Left lung (tissue), 4 donors: ENCODE measurements at regions not wholly inside any gene's neighbourhood (a gene's known extent, or its start where the extent isn't known, plus 50 kb on each side); places are given as distances from the start of the nearest gene placed in this dataset.

Experiments
- ATAC-seq: fragments of 200-7000 bp; cut with Tn5 transposase; one replicate; pipeline ENCODE4 v1.9.1; 2020; ENCODE audit warnings: moderate library complexity
- DNase-seq, 4 donors: peaks; one replicate each; pipeline ENCODE4 v3.0.0-alpha.2; 2013 to 2020
- H3K27ac ChIP-seq, 2 donors: fragments of 200-600 bp; sonication (generic) in 1 of 2; one replicate each; pipeline versions ENCODE4 v1.5.0 to v1.8.0; 2020 to 2021
- H3K27me3 ChIP-seq, 2 donors: fragments of 200-600 bp; sonication (generic) in 1 of 2; one replicate each; pipeline versions ENCODE4 v1.5.0 to v1.8.0; 2020 to 2021
- H3K36me3 ChIP-seq, 2 donors: fragments of 200-600 bp; sonication (generic) in 1 of 2; one replicate each; pipeline versions ENCODE4 v1.5.0 to v1.8.0; 2020 to 2021
- H3K4me1 ChIP-seq, 2 donors: fragments of 200-600 bp; one replicate each; pipeline ENCODE4 v1.8.0; 2021
- H3K4me3 ChIP-seq, 2 donors: fragments of 200-600 bp; sonication (generic) in 1 of 2; one replicate each; pipeline versions ENCODE4 v1.5.0 to v1.8.0; 2020 to 2021; ENCODE audit warnings: mild to moderate bottlenecking in 1 of 2
- H3K9me3 ChIP-seq, 2 donors: fragments of 200-600 bp; sonication (generic) in 1 of 2; one replicate each; pipeline versions ENCODE4 v1.5.0 to v1.8.0; 2020 to 2021
- CTCF ChIP-seq, 2 donors: fragments of 200-600 bp; sonication (generic) in 1 of 2; IDR thresholded peaks; one replicate each; pipeline versions ENCODE4 v1.5.0 to v1.8.0; 2021; ENCODE audit warnings: antibody characterized with exemption in 2 of 2
- intact Hi-C, 2 donors: fragments of 100-400 bp; cut with DNase I; formaldehyde crosslinking; loops; one replicate each; pipeline versions ENCODE4 v1.11.2 to v1.14.2; 2022
- donor health status: DM: no; HTN: yes; CAD: no.
- donor health status: DM: no; HTN: no; CAD: no.

GRCh38 chr4:14903321-14903720 lies 99.0 kb upstream of the CPEB2 start:
- ATAC-seq: no peak
- no peak overlapping the region for H3K27ac ChIP-seq
- no peak overlapping the region for H3K4me3 ChIP-seq
- no peaks in the 10 kb centered on the region for H3K27me3 ChIP-seq
- no peaks in the 10 kb centered on the region for H3K9me3 ChIP-seq
- DNase-seq: no peak
- H3K36me3 ChIP-seq: no peaks in the 10 kb centered on the region
- intact Hi-C loops: no loop called here
- no peak for TF ChIP-seq CTCF (IDR thresholded peaks at IDR 0.05)
- no peaks in the 10 kb centered on the region for H3K4me1 ChIP-seq

DNA sequence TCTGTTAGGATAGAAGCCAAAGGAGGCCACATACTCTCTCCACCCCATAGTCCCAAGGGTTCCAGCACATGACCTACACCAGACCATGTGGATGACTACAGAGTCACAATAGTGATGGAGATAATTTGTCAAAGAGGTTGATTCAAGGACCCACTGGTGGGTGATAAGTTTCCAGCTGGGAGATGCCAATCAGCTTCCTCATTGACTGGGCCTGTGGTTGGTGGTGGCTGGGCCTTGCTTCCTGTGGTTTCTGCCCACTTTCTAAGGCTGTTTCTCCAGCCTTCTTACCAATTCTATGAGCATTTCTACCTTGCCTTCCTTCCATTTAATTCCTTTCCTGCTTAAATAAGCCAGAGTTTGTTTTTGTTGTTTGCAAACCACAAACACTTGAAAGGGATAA lies 95.5 kb upstream of the CPEB2 start:
- H3K4me3 ChIP-seq: no peak overlapping the region
- no peak overlapping the region for H3K27ac ChIP-seq
- no peak for TF ChIP-seq CTCF (IDR thresholded peaks at IDR 0.05)
- H3K4me1 ChIP-seq: no peaks in the 10 kb centered on the region
- ATAC-seq (no peak), DNase-seq (no peak)
- no peaks in the 10 kb centered on the region for H3K36me3 ChIP-seq
- intact Hi-C loops: no loop called here
- no peaks in the 10 kb centered on the region for H3K9me3 ChIP-seq
- no peaks in the 10 kb centered on the region for H3K27me3 ChIP-seq

GRCh38 chr4:14908635-14909034 lies 93.6 kb upstream of the CPEB2 start:
- no peak for TF ChIP-seq CTCF (IDR thresholded peaks at IDR 0.05)
- intact Hi-C loops: no loop called here
- Histone ChIP-seq H3K9me3 (no peaks in the 10 kb centered on the region), H3K27ac (no peak overlapping the region), H3K4me3 (no peak overlapping the region), H3K4me1 (no peaks in the 10 kb centered on the region), H3K27me3 (no peaks in the 10 kb centered on the region), H3K36me3 (no peaks in the 10 kb centered on the region)
- DNase-seq (no peak), ATAC-seq (peak; percentile 58)

GRCh38 chr4:14910411-14910810 lies 91.9 kb upstream of the CPEB2 start:
- ATAC-seq: peak; percentile 87
- DNase-seq: no peak
- H3K27me3 ChIP-seq: no peaks in the 10 kb centered on the region
- H3K27ac ChIP-seq: peak overlapping the region in 1 of 2 donors; percentile 23
- no peak for TF ChIP-seq CTCF (IDR thresholded peaks at IDR 0.05)
- no peaks in the 10 kb centered on the region for H3K4me1 ChIP-seq
- intact Hi-C loops: no loop called here
- H3K36me3 ChIP-seq: no peaks in the 10 kb centered on the region
- H3K4me3 ChIP-seq: no peak overlapping the region
- H3K9me3 ChIP-seq: no peaks in the 10 kb centered on the region

DNA sequence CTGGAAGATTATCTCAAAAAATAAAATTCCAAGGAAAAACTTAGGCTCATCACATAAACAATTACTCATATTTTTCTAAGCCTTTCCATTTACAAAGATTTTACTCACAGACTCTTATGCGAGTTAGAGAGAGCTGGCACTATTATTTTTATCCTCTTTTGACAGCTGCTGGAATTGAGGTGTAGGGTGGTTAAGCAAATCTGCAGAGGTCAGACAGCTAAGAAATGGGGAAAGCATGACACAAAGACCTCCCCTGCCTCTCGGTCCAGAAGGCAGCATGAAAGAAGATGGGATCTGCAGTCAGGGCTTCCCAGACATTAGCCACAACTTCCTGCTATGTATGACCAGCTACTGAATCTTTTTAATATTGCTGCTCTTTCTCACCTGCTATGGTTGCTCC lies 89.9 kb upstream of the CPEB2 start:
- no peak for TF ChIP-seq CTCF (IDR thresholded peaks at IDR 0.05)
- H3K9me3 ChIP-seq: no peaks in the 10 kb centered on the region
- intact Hi-C loops: no loop called here
- H3K27me3 ChIP-seq: no peaks in the 10 kb centered on the region
- H3K4me3 ChIP-seq: no peak overlapping the region
- no peaks in the 10 kb centered on the region for H3K36me3 ChIP-seq
- no peaks in the 10 kb centered on the region for H3K4me1 ChIP-seq
- no peak overlapping the region for H3K27ac ChIP-seq
- ATAC-seq (no peak), DNase-seq (no peak)
